ENCODE measurements at regions not wholly inside any gene's neighbourhood (a gene's known extent, or its start where the extent isn't known, plus 50 kb on each side); places are given as distances from the start of the nearest gene placed in this dataset.
A peak's percentile ranks its signal among the peaks of the same experiment; 100 is the strongest.
"Not testable (repeated sequence)": the region's sequence is repeated elsewhere in the genome, so short reads cannot be mapped to it uniquely, and the experiment has no call there.

GRCh38 chr16:65624229-65624628 lies 502.4 kb upstream of the CDH11 start:
- no peak for DNase-seq (ENCODE audit: low read depth)

GRCh38 chr16:65622871-65623270 lies 501.0 kb upstream of the CDH11 start:
- DNase-seq (ENCODE audit: low read depth), result no peak

- no peak for DNase-seq (ENCODE audit: low read depth)
These were observed 500.3 kb upstream of the CDH11 start for GRCh38 chr16:65622151-65622550.

GRCh38 chr16:65621640-65622039 lies 499.8 kb upstream of the CDH11 start:
- no peak for DNase-seq (ENCODE audit: low read depth)

- no peak for DNase-seq (ENCODE audit: low read depth)
These were observed 497.7 kb upstream of the CDH11 start for GRCh38 chr16:65619606-65620005.

GRCh38 chr16:65618931-65619330 lies 497.1 kb upstream of the CDH11 start:
- no peak for DNase-seq (ENCODE audit: low read depth)

GRCh38 chr16:65618333-65618732 lies 496.5 kb upstream of the CDH11 start:
- DNase-seq (ENCODE audit: low read depth), result no peak

- DNase-seq (ENCODE audit: low read depth), result no peak
These were observed 495.6 kb upstream of the CDH11 start for GRCh38 chr16:65617421-65617820.

GRCh38 chr16:65608455-65608854 lies 486.6 kb upstream of the CDH11 start:
- no peak for DNase-seq (ENCODE audit: low read depth)

GRCh38 chr16:65604771-65605170 lies 482.9 kb upstream of the CDH11 start:
- no peak for DNase-seq (ENCODE audit: low read depth)

GRCh38 chr16:65601781-65602180 lies 479.9 kb upstream of the CDH11 start:
- DNase-seq (ENCODE audit: low read depth), result peak; percentile 53

GRCh38 chr16:65600629-65601028 lies 478.8 kb upstream of the CDH11 start:
- DNase-seq (ENCODE audit: low read depth), result no peak

GRCh38 chr16:65600046-65600445 lies 478.2 kb upstream of the CDH11 start:
- DNase-seq (ENCODE audit: low read depth), result no peak

- peak; percentile 34 for DNase-seq (ENCODE audit: low read depth)
These were observed 476.8 kb upstream of the CDH11 start for GRCh38 chr16:65598621-65599020.

- DNase-seq (ENCODE audit: low read depth), result no peak
These were observed 461.6 kb upstream of the CDH11 start for GRCh38 chr16:65583498-65583897.

GRCh38 chr16:65579050-65579449 lies 457.2 kb upstream of the CDH11 start:
- DNase-seq (ENCODE audit: low read depth), result no peak

GRCh38 chr16:65576631-65577030 lies 454.8 kb upstream of the CDH11 start:
- DNase-seq (ENCODE audit: low read depth), result peak; percentile 26

- DNase-seq (ENCODE audit: low read depth), result peak; percentile 63
These were observed 454.3 kb upstream of the CDH11 start for GRCh38 chr16:65576139-65576538.

- DNase-seq (ENCODE audit: low read depth), result no peak
These were observed 452.6 kb upstream of the CDH11 start for GRCh38 chr16:65574326-65574966.

- DNase-seq (ENCODE audit: low read depth), result peak; percentile 88
These were observed 450.3 kb upstream of the CDH11 start for GRCh38 chr16:65572156-65572555.

GRCh38 chr16:65570261-65570660 lies 448.4 kb upstream of the CDH11 start:
- DNase-seq (ENCODE audit: low read depth), result no peak

- no peak for DNase-seq (ENCODE audit: low read depth)
These were observed 438.0 kb upstream of the CDH11 start for GRCh38 chr16:65559846-65560245.

- DNase-seq (ENCODE audit: low read depth), result not testable (repeated sequence)
These were observed 427.8 kb upstream of the CDH11 start for GRCh38 chr16:65549689-65550088.

GRCh38 chr16:65548470-65548869 lies 426.6 kb upstream of the CDH11 start:
- DNase-seq (ENCODE audit: low read depth), result peak; percentile 52

All from M059J (cell line).